ENCODE measurements at regions not wholly inside any gene's neighbourhood (a gene's known extent, or its start where the extent isn't known, plus 50 kb on each side); places are given as distances from the start of the nearest gene placed in this dataset.

DNA sequence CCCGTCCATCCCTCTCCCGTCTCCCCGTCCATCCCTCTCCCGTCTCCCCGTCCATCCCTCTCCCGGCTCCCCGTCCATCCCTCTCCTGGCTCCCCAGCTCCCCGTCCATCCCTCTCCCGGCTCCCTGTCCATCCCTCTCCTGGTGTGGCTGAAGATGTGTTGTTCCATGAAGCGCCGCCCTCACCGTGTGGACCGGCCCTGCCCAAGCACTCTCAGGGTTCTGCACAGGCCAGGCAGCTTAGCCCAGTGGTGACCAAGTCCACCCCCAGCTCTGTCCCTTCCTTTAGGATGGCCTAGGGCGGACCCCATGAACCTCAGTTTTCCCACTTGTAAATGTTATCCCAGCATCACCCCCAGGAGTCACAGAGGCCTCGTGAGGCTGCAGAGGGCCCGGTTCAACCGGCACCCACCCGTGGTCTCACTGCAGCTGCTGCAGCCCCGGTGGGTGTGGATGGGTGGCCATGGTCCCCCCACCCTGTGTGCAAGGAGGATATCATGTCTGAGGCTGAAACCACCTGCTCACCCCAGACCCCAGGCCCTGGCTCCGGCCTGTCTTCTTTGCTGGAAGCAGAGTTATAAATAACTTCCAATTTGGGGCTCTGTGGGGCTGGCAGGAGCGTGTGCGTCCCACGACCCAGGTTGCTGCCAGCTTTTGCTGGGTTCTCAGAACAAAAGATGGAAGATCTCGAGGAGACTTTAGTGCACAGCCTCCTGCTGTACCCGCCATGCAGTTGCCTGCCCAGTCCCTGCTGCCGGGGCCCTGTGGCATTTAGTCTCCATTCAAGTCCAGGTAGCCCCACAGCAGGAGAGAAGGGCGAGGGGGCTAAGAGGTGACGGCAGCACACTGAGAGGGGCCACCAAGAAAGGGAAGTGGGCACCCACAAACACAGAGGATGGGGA, 1147.8 kb downstream of the BRD1 start:
- in situ Hi-C loops (cut with MboI; ENCODE audit: low sequenced_read_pairs) = loop anchor here (25.0 kb wide), 1 partner anchor 107 kb away; no protein-coding TSS in a partner anchor

DNA sequence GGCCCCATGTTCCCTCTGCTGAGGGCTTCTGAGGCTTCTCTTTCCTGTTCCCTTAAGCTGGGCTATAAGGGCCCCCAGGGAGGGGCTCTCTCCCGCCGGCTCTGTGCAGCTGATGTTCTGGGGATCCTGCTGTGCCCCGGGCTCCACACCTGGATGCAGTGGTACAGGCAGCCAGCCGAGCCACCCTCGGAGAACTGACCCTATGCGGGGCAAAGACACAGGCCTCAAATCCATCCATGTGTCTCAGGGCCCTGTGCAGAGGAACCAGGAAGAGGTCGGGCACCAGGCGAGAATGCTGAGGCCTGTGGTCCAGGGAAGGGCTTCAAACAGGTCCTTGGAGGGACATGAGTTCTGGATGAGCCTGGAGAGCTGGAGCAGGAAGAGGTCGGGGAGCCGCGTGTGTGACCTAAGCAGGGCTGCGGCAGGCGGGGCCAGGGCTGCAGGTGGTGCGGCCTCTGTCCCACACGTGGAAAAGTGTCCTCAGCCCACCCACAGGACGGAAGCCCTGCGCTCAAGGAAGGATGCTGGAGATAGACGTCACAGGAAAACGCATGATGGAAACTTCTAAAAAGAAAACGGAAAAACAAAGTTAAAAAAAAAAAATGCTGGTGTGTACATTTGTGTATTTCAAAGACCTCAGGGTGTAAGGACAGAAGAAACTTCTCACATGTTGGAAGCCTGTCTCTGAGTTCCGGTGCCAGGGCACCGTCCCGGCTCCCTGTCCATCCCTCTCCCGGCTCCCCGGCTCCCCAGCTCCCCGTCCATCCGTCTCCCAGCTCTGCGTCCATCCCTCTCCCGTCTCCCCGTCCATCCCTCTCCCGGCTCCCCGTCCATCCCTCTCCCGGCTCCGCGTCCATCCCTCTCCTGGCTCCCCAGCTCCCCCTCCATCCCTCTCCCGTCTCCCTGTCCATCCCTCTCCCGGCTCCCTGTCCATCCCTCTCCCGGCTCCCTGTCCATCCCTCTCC, 1149.2 kb downstream of the BRD1 start:
- in situ Hi-C loops (cut with MboI; ENCODE audit: low sequenced_read_pairs) = loop anchor here (25.0 kb wide), 1 partner anchor 109 kb away; no protein-coding TSS in a partner anchor

GRCh38 chr22:48677621-48678020, 1150.1 kb downstream of the BRD1 start:
- in situ Hi-C loops (cut with MboI; ENCODE audit: low sequenced_read_pairs) = loop anchor here (25.0 kb wide), 1 partner anchor 110 kb away; no protein-coding TSS in a partner anchor

- in situ Hi-C loops (cut with MboI; ENCODE audit: low sequenced_read_pairs) = loop anchor here (25.0 kb wide), 1 partner anchor 110 kb away; no protein-coding TSS in a partner anchor
These were observed 1150.5 kb downstream of the BRD1 start for GRCh38 chr22:48677168-48677520.

GRCh38 chr22:48676266-48677167, 1151.2 kb downstream of the BRD1 start:
- in situ Hi-C loops (cut with MboI; ENCODE audit: low sequenced_read_pairs) = loop anchor here (25.0 kb wide), 1 partner anchor 111 kb away; no protein-coding TSS in a partner anchor

GRCh38 chr22:48675830-48676145, 1151.9 kb downstream of the BRD1 start:
- in situ Hi-C loops (cut with MboI; ENCODE audit: low sequenced_read_pairs) = loop anchor here (25.0 kb wide), 1 partner anchor 112 kb away; no protein-coding TSS in a partner anchor

DNA sequence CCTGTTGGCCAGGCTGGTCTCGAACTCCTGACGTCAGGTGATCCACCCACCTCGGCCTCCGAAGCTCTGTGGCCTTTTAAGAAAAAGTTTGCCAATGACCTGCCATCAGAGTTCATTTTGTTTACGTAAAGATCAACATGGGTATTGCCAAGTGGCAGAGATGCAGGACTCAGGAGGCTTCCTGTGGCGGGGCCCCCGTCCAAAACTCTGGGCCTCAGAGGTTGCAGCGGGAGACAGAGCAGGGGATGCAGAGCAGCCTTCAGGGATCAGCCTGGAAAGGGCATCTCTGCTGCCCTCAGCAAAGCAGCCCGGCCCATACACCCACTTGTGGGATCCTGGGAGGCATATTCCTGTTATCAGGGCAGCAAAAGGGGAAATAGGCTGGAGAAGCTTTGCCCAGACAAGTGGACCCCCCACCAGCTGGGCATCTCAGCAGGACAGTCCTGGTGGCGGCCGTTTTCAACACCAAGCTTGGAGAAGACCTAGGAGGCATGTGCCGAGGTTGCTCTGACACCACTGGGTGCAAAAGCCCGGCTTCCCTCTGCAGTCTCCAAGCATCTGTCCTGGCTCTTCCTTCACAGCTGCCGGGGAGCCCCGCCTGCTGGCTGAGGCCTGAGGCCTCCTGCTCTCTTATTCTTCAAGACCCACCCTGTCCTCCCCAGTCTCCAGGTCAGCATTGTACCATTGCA, 1152.4 kb downstream of the BRD1 start:
- in situ Hi-C loops (cut with MboI; ENCODE audit: low sequenced_read_pairs) = loop anchor here (25.0 kb wide), 1 partner anchor 112 kb away; no protein-coding TSS in a partner anchor

- in situ Hi-C loops (cut with MboI; ENCODE audit: low sequenced_read_pairs) = no loop called here
These were observed 1153.7 kb downstream of the BRD1 start for GRCh38 chr22:48673806-48674500.

DNA sequence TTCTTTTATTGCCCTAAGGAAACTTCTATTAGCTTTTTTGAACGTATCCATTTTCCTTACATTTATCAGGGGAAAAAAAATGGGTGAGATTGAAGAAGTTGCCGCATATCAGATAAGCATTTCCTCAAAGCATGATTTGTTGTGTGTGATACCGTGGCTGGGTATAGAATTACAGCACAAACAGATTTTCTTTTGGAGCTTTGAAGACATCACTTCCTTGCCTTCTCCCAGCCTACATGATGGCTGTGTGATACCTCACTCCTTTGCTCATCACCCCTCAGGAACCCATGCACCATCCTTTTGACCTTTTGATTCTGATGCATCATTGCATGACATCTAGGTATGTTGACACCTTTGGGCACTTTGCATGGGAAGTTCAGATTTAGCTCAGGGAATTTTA, 1155.3 kb downstream of the BRD1 start:
- in situ Hi-C loops (cut with MboI; ENCODE audit: low sequenced_read_pairs) = no loop called here

DNA sequence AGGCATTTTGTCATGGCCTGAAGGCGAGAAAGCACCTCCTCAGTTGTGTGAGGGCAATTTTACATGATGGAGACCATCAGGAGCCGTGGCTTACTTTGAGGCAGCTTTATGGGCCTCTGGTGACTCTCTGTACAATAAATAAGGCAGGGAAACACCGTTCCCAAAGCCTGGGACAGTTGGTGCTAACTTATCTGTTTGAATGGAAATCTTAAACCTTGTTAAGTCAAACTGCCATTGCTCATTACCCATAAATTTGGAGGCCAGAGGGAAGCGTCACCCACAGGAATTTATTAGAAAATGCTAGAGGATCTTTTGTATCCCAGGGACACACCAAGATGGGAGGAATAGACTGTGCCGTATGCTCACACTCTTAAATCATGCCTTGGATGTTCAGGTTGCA, 1156.9 kb downstream of the BRD1 start:
- in situ Hi-C loops (cut with MboI; ENCODE audit: low sequenced_read_pairs) = no loop called here

DNA sequence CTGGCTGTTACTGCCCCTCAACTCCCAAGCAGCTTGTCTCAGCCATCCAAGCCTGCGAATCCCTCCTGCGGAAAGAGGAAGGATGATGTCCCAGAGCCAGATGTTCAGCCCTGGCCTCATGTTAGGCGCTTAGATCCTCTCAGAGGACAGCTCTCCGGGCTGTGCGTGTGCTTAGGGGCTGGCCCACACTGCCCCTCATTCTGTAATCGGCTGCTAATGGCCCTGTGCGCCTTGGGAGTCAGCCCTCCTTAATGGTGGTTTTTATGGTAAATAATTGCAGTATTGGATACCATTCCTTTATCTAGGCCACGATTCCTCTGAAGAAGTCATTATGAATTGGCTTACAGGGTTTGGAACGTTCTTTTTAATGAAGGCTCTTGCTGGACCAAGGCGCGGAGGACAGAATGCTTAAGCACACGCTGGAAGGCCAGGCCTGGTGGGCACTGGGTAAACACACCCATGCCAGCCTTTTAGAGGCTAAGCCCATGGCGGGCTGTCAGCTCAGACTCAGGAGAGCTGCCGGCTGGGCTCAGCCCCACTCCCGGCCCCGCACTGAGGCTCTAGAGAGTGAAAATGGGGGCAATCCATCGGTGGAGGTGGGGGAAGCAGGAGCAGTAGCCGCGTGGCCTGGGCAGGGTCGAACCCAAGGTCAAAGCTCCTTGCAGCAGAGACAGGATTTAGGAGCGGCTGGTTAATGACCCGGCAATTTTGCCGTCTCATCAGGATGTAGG, 1157.5 kb downstream of the BRD1 start:
- in situ Hi-C loops (cut with MboI; ENCODE audit: low sequenced_read_pairs) = no loop called here

DNA sequence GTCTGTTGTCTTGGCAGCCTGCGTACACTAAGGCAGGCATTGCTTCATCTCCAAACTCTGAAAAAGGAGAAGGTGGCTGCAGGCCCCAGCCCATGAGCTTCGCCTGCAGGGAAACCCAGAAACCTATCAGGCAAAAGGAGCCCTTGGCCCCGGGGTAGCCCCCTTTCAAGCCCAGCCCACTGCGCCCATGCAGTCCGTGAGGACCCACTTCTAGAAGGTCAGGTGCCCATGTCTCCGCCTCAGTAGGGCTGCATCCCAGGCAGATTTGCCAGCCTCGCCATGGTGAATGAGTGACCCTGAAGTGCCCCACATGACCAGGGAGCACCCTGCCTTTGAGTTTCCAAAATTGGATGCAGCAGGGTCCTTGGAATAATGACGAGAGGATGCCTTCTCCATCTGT, 1158.4 kb downstream of the BRD1 start:
- in situ Hi-C loops (cut with MboI; ENCODE audit: low sequenced_read_pairs) = no loop called here

DNA sequence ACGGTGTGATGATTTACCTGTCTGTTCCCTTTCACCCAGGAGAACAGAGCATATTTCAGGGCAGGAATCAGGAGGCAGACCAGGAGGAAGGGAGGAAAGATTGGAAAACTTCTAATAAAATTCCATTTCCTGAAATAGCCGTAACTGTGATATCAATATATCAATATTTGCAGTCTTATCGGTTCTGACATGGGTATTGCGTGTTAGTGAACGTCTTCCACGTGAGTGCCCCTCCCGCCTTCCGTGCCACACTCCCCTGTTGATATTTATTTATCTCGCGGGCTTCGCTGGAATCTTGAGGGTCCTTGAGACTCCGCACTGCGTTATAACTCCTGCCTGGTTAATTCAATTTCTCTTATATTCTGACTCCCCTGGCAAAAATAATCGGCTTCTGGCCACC, 1160.4 kb downstream of the BRD1 start:
- in situ Hi-C loops (cut with MboI; ENCODE audit: low sequenced_read_pairs) = no loop called here

DNA sequence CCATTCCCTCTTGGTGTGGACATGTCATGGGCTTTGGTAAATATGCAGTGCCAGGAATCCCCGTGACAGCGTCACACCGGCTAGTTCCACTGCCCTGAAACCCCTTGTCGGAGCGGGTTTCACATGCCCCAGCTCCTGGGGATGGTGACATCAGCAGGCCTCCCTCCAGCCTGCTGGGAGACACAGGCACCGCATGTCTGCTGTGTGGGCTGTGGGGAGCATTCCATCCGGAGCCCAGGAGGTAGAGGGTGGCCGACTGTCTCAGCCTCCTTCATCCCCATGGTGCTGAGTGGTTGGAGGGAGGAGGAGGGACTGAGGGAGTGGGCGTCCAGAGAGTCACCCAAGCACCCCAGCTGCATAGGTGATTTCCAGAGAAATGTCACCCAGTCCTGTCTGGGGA, 1161.1 kb downstream of the BRD1 start:
- in situ Hi-C loops (cut with MboI; ENCODE audit: low sequenced_read_pairs) = no loop called here

- in situ Hi-C loops (cut with MboI; ENCODE audit: low sequenced_read_pairs) = no loop called here
These were observed 1162.2 kb downstream of the BRD1 start for GRCh38 chr22:48665311-48665995.

DNA sequence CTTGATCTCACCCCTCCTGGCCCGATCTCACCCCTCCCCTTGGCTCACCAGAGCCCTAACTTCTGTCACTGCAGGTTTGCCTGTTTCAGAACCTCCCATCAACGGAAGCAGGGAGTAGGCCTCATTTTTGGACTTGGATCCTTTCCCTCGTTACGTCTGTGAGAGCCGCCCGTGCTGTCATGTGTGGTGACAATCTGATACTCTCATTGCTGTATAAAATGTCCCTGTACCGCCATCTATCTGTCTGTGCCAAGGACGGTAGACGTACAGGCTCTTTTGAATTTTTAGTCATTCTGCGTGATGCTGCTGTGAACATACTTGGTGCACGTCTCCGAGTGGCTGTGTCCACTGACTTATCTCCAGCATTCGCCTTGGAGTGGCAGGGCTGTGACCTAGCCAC, 1163.1 kb downstream of the BRD1 start:
- in situ Hi-C loops (cut with MboI; ENCODE audit: low sequenced_read_pairs) = no loop called here

DNA sequence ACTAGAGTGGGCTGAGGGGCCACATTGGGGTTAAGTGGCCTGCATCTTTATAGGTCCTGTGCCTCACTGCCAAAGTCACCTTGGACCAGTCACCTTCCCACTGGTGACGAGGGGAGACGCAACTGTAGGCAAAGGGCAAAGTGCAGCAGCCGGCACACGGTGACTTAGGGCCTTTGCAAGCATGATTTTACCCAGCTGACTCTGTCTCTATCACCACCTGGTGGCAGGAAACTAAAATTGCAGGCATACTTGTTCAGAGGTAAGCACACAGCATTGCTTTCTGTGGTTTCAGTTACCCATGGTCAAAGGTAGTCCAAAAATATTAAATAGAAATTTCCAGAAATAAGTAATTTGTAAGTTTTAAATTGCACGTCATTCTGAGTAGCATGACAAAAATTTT, 1164.4 kb downstream of the BRD1 start:
- in situ Hi-C loops (cut with MboI; ENCODE audit: low sequenced_read_pairs) = no loop called here
